ENCODE measurements at regions not wholly inside any gene's neighbourhood (a gene's known extent, or its start where the extent isn't known, plus 50 kb on each side); places are given as distances from the start of the nearest gene placed in this dataset.
A peak's percentile ranks its signal among the peaks of the same experiment; 100 is the strongest.

- Histone ChIP-seq H3F3A (replicated peaks; ENCODE audit: low read depth) (no peaks in the 10 kb centered on the region), H4K20me1 (replicated peaks; ENCODE audit: insufficient read depth) (no peaks in the 10 kb centered on the region), H3K79me2 (replicated peaks; ENCODE audit: insufficient read depth) (no peaks in the 10 kb centered on the region), H3K4me3 (no peak overlapping the region), H3K36me3 (ENCODE audit: insufficient read depth) (no peaks in the 10 kb centered on the region), H3K27me3 (ENCODE audit: insufficient read depth) (no peaks in the 10 kb centered on the region), H2AFZ (no peak overlapping the region), H3K4me2 (no peak overlapping the region), H3K4me1 (ENCODE audit: insufficient read depth) (no peaks in the 10 kb centered on the region; the same call in 1 of the 2 replicates), H3K9me2 (ENCODE audit: insufficient read depth) (no peaks in the 10 kb centered on the region), H3K27ac (ENCODE audit: low read depth) (no peak overlapping the region)
- H3K4me1 Mint-ChIP-seq = peaks cover 4% of the 10 kb centered on the region; the same call in 2 of the 3 replicates
- H3K36me3 Mint-ChIP-seq (ENCODE audit: low read depth) = no peaks in the 10 kb centered on the region
- H3K4me3 Mint-ChIP-seq = no peak overlapping the region
- H3K27ac Mint-ChIP-seq = no peak overlapping the region
- H3K9me3 Mint-ChIP-seq = no peaks in the 10 kb centered on the region
- TF ChIP-seq CREB1 (CRISPR knock-in tag; IDR thresholded peaks at IDR 0.05; ENCODE audit: low read depth) = no peak
- no peak for TF ChIP-seq POLR2AphosphoS5 (IDR thresholded peaks at IDR 0.05; ENCODE audit: low read depth)
- TF ChIP-seq ETS1 (IDR thresholded peaks at IDR 0.05) = no peak
- TF ChIP-seq STAT1 (IDR thresholded peaks at IDR 0.05; ENCODE audit: unreplicated experiment) = no peak
- no peaks in the 10 kb centered on the region for H3K27me3 Mint-ChIP-seq (ENCODE audit: insufficient read depth, low read depth, poor library complexity)
- ATAC-seq (no peak), DNase-seq (ENCODE audit: low spot score) (no peak)
These were observed 175.6 kb downstream of the TBX15 start for GRCh38 chr1:118812555-118812954.

DNA sequence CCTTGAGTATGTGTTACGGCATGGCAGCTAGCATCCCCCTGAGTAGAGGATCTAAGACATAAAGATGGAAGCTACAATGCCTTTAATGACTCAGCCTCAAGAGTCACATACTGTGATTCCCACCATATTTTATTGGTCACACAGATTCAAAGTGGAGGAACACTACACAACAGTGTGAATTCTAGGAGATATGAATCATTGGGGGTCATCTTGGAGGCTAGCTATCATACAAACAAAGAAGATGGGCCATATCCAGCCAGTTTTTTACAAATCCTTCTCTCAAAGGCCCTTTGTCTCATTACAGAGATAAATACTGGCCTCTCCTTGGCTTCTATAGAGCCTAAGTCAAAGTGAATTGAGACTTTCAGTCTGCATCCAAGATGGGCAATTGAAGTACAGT is 177.0 kb downstream of the TBX15 start:
- Mint-ChIP-seq H3K36me3 (ENCODE audit: low read depth) (no peaks in the 10 kb centered on the region), H3K27me3 (ENCODE audit: insufficient read depth, low read depth, poor library complexity) (no peaks in the 10 kb centered on the region), H3K9me3 (no peaks in the 10 kb centered on the region), H3K4me3 (no peak overlapping the region), H3K4me1 (peaks cover 4% of the 10 kb centered on the region; the same call in 2 of the 3 replicates), H3K27ac (no peak overlapping the region)
- Histone ChIP-seq H3K36me3 (ENCODE audit: insufficient read depth) (no peaks in the 10 kb centered on the region), H3K4me2 (no peak overlapping the region), H3F3A (replicated peaks; ENCODE audit: low read depth) (no peaks in the 10 kb centered on the region), H3K4me1 (ENCODE audit: insufficient read depth) (no peaks in the 10 kb centered on the region; the same call in 1 of the 2 replicates), H3K79me2 (replicated peaks; ENCODE audit: insufficient read depth) (no peaks in the 10 kb centered on the region), H3K4me3 (no peak overlapping the region), H3K9me2 (ENCODE audit: insufficient read depth) (no peaks in the 10 kb centered on the region), H3K27me3 (ENCODE audit: insufficient read depth) (no peaks in the 10 kb centered on the region), H4K20me1 (replicated peaks; ENCODE audit: insufficient read depth) (no peaks in the 10 kb centered on the region), H2AFZ (0 out of 2 replicates have a peak overlapping the region, but pooled peaks have one; percentile 4), H3K27ac (ENCODE audit: low read depth) (no peak overlapping the region)
- DNase-seq (ENCODE audit: low spot score) (no peak), ATAC-seq (no peak)
- TF ChIP-seq JUNB (IDR thresholded peaks at IDR 0.05; ENCODE audit: unreplicated experiment) = no peak
- TF ChIP-seq EZH2phosphoT487 (IDR thresholded peaks at IDR 0.05; ENCODE audit: unreplicated experiment) = no peak
- TF ChIP-seq ZNF114 (CRISPR knock-in tag; IDR thresholded peaks at IDR 0.05) = no peak
- no peak for TF ChIP-seq CREB1 (CRISPR knock-in tag; IDR thresholded peaks at IDR 0.05; ENCODE audit: low read depth)
- TF ChIP-seq, protein P1, sequence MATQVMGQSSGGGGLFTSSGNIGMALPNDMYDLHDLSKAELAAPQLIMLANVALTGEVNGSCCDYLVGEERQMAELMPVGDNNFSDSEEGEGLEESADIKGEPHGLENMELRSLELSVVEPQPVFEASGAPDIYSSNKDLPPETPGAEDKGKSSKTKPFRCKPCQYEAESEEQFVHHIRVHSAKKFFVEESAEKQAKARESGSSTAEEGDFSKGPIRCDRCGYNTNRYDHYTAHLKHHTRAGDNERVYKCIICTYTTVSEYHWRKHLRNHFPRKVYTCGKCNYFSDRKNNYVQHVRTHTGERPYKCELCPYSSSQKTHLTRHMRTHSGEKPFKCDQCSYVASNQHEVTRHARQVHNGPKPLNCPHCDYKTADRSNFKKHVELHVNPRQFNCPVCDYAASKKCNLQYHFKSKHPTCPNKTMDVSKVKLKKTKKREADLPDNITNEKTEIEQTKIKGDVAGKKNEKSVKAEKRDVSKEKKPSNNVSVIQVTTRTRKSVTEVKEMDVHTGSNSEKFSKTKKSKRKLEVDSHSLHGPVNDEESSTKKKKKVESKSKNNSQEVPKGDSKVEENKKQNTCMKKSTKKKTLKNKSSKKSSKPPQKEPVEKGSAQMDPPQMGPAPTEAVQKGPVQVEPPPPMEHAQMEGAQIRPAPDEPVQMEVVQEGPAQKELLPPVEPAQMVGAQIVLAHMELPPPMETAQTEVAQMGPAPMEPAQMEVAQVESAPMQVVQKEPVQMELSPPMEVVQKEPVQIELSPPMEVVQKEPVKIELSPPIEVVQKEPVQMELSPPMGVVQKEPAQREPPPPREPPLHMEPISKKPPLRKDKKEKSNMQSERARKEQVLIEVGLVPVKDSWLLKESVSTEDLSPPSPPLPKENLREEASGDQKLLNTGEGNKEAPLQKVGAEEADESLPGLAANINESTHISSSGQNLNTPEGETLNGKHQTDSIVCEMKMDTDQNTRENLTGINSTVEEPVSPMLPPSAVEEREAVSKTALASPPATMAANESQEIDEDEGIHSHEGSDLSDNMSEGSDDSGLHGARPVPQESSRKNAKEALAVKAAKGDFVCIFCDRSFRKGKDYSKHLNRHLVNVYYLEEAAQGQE (IDR thresholded peaks at IDR 0.05; ENCODE audit: unreplicated experiment) = no peak
- TF ChIP-seq, protein P2, sequence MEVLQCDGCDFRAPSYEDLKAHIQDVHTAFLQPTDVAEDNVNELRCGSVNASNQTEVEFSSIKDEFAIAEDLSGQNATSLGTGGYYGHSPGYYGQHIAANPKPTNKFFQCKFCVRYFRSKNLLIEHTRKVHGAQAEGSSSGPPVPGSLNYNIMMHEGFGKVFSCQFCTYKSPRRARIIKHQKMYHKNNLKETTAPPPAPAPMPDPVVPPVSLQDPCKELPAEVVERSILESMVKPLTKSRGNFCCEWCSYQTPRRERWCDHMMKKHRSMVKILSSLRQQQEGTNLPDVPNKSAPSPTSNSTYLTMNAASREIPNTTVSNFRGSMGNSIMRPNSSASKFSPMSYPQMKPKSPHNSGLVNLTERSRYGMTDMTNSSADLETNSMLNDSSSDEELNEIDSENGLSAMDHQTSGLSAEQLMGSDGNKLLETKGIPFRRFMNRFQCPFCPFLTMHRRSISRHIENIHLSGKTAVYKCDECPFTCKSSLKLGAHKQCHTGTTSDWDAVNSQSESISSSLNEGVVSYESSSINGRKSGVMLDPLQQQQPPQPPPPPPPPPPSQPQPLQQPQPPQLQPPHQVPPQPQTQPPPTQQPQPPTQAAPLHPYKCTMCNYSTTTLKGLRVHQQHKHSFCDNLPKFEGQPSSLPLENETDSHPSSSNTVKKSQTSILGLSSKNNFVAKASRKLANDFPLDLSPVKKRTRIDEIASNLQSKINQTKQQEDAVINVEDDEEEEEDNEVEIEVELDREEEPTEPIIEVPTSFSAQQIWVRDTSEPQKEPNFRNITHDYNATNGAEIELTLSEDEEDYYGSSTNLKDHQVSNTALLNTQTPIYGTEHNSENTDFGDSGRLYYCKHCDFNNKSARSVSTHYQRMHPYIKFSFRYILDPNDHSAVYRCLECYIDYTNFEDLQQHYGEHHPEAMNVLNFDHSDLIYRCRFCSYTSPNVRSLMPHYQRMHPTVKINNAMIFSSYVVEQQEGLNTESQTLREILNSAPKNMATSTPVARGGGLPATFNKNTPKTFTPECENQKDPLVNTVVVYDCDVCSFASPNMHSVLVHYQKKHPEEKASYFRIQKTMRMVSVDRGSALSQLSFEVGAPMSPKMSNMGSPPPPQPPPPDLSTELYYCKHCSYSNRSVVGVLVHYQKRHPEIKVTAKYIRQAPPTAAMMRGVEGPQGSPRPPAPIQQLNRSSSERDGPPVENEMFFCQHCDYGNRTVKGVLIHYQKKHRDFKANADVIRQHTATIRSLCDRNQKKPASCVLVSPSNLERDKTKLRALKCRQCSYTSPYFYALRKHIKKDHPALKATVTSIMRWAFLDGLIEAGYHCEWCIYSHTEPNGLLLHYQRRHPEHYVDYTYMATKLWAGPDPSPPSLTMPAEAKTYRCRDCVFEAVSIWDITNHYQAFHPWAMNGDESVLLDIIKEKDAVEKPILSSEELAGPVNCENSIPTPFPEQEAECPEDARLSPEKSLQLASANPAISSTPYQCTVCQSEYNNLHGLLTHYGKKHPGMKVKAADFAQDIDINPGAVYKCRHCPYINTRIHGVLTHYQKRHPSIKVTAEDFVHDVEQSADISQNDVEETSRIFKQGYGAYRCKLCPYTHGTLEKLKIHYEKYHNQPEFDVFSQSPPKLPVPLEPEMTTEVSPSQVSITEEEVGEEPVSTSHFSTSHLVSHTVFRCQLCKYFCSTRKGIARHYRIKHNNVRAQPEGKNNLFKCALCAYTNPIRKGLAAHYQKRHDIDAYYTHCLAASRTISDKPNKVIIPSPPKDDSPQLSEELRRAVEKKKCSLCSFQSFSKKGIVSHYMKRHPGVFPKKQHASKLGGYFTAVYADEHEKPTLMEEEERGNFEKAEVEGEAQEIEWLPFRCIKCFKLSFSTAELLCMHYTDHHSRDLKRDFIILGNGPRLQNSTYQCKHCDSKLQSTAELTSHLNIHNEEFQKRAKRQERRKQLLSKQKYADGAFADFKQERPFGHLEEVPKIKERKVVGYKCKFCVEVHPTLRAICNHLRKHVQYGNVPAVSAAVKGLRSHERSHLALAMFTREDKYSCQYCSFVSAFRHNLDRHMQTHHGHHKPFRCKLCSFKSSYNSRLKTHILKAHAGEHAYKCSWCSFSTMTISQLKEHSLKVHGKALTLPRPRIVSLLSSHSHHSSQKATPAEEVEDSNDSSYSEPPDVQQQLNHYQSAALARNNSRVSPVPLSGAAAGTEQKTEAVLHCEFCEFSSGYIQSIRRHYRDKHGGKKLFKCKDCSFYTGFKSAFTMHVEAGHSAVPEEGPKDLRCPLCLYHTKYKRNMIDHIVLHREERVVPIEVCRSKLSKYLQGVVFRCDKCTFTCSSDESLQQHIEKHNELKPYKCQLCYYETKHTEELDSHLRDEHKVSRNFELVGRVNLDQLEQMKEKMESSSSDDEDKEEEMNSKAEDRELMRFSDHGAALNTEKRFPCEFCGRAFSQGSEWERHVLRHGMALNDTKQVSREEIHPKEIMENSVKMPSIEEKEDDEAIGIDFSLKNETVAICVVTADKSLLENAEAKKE (CRISPR knock-in tag; IDR thresholded peaks at IDR 0.05) = no peak
- TF ChIP-seq STAT1 (IDR thresholded peaks at IDR 0.05; ENCODE audit: unreplicated experiment) = no peak
- no peak for TF ChIP-seq ETS1 (IDR thresholded peaks at IDR 0.05)
- TF ChIP-seq POLR2AphosphoS5 (IDR thresholded peaks at IDR 0.05; ENCODE audit: low read depth) = no peak
- no peak for TF ChIP-seq ZNF331 (CRISPR knock-in tag; IDR thresholded peaks at IDR 0.05; ENCODE audit: low read depth)
